NCI-H524 treated with DMSO at 0.1 percent for 48 hours (cell line): ENCODE measurements at regions not wholly inside any gene's neighbourhood (a gene's known extent, or its start where the extent isn't known, plus 50 kb on each side); places are given as distances from the start of the nearest gene placed in this dataset.
A peak's percentile ranks its signal among the peaks of the same experiment; 100 is the strongest.

Source experiments
- DNase-seq: peaks from one replicate; lab custom pipeline; 2025; lab: John Stamatoyannopoulos, UW

GRCh38 chr2:19783935-19784334, 117.8 kb downstream of the TTC32 start:
- DNase-seq = no peak

- DNase-seq = no peak
Observed at GRCh38 chr2:19776941-19777514, 124.8 kb downstream of the TTC32 start.

DNA sequence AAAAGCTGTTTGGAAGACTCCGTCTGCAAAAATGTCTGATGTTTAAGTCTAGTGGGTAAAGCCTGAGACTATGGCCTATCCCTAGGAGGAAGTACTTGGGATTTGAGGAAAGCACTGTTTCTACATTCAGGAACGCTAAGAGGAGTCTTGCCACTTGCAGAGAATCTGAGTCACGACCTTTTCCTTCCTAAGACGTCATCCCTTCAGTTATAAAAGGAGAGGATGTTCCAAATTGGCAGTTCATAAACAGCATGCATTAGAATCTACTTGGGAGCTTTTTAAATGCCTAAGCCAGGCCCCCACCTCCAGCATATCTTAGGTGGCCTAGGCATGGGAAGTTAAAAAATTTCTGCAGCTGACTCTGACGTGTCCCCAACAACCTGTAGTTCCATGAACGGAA, 125.9 kb downstream of the TTC32 start:
- no peak for DNase-seq

- no peak for DNase-seq
Observed at GRCh38 chr2:19775315-19775714, 126.5 kb downstream of the TTC32 start.

GRCh38 chr2:19774805-19775176, 127.0 kb downstream of the TTC32 start:
- peak; percentile 33 for DNase-seq

DNA sequence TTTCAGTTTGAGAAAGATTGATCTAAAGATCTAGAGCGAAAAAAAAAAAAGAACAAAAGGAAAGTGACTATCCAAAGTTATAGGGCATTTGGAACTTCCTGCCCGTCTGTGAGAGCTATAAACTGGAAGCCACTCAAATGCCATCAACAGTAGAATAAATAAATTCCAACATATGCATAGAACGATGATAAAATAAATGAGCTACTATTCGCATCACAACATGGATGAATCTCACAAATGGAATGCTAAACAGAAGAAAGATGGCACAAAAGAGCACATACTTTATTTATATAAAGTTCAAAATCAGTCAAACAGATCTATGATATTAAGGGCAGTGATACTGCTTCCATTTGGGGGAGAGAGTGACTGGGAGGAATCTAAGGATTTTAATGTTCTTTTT, 128.8 kb downstream of the TTC32 start:
- no peak for DNase-seq

DNA sequence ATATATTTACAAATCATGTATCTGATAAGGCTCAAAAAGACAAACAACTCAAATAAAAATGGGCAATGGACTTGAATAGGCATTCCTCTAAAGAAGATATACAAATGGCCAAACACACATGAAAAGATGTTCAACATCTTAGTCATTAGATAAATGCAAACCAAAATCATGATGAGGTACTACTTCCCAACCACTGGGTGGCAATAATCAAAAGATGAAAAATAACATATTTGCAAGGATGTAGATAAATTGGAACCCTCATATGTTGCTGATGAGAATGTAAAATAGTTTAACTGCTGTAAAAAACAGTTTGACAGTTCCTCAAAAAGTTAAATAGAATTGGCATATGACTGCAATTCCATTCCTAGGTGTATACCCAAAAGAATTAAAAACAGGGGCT, 132.3 kb downstream of the TTC32 start:
- no peak for DNase-seq

- DNase-seq = no peak
Observed at GRCh38 chr2:19767899-19768298, 133.9 kb downstream of the TTC32 start.

DNA sequence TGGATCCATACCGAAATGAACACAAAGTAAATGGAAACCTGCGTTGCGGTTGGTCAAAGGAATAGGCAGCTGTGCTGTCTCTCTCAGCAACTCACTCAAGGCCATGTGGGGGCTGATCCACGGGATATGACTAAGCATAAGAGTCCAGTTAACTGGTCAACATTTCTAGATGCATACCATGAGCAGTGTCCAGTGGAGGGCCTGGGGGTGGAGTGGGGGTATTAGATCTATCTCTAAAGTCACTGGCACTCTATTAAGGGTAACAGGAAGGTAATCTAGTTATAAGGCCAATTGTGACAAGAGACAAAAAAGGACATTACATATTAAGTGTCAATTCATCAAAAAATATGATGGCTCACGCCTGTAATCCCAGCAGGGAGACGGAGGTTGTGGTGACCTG, 136.8 kb downstream of the TTC32 start:
- no peak for DNase-seq

DNA sequence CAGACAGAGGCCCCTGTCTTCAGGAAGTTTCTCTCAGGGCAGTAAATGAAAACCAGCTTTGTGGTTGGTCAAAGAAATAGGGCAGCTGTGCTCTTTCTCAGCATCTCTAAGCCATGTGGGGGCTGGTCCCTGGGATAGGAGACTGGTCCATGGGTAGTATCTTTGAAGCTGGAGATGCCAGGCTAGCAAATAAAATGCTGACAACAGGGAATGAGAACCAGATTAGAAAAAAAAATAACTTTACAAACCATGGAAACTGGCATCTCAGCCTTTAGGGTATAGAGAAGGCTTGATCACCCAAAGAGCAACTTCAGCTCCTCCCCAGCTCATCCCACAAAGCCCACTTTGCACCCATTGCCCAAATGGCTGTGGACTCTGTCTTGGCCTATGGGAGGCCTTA, 138.1 kb downstream of the TTC32 start:
- no peak for DNase-seq

DNA sequence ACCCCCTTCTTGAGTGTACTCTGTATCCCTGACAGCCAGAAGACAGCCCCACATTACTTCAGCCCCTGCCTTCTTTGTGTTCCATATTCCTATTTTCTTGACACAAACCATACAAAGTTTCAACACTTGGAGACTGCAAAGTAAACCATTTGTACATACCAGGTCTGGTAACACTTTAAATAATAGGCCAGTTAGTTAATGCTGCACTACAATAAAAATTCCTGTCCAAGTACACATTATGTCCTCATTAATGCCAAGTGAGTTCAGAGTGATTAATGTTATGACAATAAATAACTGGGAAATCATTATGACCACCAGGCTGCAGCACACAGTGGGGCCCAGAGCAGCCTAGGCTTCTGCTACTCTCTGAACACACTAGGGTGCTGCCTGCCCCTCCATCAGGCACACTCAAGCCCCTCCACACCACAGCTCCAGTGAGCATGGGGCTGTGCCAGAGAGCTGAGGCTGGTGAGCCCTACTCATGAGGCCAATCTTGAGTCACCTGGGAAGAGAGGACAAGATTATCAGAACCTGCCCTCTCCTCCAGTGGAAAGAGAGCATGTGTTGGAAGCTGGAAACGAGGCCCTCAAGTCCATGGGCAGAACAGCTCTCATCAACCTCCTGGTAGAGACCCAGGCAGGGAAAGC, 138.7 kb downstream of the TTC32 start:
- no peak for DNase-seq

DNA sequence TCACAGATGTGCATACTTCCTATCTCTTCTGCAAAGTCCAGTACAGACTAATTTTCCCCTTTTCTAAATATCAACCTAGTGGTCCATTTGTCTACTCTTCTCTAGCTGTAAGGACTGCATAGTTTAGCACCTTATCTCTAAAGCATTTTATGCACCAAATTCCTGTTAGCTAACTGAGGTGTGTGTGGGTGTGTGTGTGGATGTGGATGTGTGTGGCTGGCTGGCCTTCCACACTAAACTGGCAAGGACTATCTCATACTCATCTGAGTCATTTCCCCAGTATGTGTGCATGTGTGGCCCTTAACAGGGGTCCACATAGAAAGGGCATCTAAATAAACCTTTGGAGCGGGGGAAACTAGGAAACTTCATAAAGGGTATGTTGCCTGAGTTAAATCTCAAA, 139.6 kb downstream of the TTC32 start:
- no peak for DNase-seq

DNA sequence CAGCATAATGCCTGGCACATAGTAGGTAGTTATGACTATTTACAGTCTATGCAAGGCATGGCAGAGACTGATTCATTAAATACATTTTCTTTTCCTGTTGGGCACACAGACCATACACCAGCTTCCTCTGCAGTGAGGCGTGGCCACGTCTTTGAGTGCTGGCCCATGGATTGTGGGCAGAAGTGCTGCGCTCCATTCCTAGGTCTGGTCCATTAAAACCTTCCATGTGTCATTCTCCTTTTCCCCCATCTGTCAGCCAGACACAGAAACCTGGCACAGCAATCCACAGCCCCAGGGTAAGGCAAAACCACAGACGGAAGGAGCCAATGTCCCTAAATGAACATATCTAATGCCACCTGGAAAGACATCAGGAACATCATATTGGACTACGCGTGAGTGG, 141.9 kb downstream of the TTC32 start:
- no peak for DNase-seq

- DNase-seq = no peak
Observed at GRCh38 chr2:19758658-19759057, 143.1 kb downstream of the TTC32 start.

DNA sequence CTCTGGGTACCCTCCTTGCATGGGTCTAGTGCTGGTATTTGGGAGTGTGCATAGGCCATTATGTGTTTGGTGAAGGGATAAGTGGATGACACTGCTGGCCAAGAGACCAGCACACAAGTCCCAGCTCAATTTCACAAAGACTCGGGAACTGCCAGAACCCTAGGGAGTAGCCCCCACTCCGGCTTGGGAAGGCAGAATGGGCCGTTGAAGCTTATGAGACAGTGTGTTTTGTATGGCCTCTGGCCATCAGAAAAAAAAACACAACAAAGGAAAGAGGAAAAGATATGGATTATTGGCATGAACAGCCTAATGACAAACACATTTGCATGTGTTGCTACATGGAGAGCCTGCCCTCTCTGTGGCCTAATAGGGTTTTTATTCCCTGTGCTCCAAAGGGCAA, 144.2 kb downstream of the TTC32 start:
- DNase-seq = no peak

GRCh38 chr2:19754907-19755306, 146.9 kb downstream of the TTC32 start:
- no peak for DNase-seq

- no peak for DNase-seq
Observed at GRCh38 chr2:19753818-19754217, 148.0 kb downstream of the TTC32 start.

- DNase-seq = no peak
Observed at GRCh38 chr2:19753314-19753713, 148.5 kb downstream of the TTC32 start.

- DNase-seq = no peak
Observed at GRCh38 chr2:19752500-19752899, 149.3 kb downstream of the TTC32 start.

DNA sequence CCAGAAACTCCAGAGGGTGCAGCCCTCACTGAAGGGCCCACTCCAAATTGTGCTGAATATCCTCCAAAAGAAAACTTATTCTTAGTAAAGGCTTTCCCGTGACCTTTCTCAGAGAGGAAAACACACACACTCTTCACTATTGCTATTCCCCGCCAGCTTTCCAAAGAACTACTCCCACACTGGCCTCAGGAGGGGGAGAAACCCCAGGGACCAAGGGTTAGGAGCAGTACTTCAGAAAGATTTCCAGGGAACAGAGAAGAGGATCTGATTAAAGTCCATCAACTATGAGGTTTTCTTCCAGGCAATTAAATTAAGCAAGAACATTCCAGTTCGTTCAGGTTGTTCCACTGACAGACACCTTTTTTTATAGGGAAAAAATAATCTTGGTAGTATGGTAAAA, 150.2 kb downstream of the TTC32 start:
- no peak for DNase-seq

GRCh38 chr2:19750136-19750535, 151.6 kb downstream of the TTC32 start:
- no peak for DNase-seq

DNA sequence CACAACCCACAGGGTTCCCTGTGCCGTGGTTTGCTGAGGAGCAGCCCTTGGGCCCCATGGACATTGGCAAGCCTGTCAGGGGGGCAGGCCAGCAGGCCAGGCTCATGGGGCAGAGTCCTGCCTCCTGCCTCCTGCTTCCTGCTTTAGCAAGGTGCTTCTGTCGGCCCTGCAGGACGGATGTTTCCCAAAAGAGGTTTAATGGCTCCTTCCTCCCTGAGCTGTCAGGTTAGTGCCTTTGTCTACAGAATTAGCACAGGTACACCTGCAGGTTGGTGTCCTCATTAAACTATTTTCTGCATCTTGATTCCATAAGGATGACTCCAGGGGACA, 152.3 kb downstream of the TTC32 start:
- no peak for DNase-seq

- DNase-seq = no peak
Observed at GRCh38 chr2:19748711-19749506, 152.9 kb downstream of the TTC32 start.

GRCh38 chr2:19748073-19748375, 153.8 kb downstream of the TTC32 start:
- DNase-seq = no peak
